ENCODE measurements at regions not wholly inside any gene's neighbourhood (a gene's known extent, or its start where the extent isn't known, plus 50 kb on each side); places are given as distances from the start of the nearest gene placed in this dataset.
A peak's percentile ranks its signal among the peaks of the same experiment; 100 is the strongest.
"Not testable (repeated sequence)": the region's sequence is repeated elsewhere in the genome, so short reads cannot be mapped to it uniquely, and the experiment has no call there.

- no peak for DNase-seq (ENCODE audit: low read depth in 2 of 3, low spot score in 1 of 3)
These were observed 270.7 kb upstream of the C1orf174 start for GRCh38 chr1:4170548-4171340.

DNA sequence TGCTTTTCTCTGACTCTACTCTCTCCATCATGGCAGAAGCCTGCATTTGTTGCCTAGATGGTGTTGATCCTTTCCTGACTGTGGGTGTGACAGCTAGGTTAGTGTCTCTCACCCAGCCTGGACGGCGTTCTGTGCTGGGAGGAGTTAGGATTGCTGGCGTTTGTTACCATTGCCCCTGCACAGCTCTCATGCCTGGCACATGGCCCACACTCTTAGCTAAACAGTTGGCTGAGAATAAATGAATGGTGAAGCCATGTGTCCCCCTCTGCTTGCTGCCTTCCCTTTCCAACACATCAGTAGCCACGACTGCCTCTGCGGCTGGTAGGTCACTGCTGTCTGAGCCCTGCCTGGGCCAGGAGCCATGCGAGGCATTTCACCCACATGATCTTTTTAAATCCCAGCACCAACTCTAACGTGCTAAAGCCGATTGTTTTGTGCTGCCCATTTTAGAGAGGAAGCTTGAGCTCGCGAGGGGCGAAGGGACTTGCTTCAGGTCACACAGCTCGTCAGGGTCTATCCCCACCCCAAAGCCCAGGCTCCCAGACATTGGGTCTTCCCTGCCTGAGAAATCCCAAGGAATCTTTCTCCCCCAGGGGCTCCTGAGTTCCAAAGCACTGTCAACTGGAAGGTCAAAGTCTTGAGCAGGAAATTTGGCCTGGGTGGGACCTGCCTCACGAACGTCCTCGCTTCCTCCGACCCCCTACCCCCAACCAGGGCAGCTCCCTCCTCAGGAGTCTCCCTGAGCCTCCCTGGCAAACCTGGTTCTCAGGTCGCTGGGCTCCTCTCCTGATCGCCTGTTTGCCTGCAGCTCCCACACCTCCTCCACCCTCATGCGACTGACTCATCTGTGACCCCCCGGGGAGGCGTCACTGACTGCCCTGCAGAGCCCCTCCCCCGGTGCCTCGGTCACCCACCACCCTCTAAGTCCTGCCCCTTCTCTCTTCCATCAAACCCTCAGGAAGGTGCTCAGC lies 271.7 kb upstream of the C1orf174 start:
- no peak for DNase-seq (ENCODE audit: low read depth in 2 of 3, low spot score in 1 of 3)

DNA sequence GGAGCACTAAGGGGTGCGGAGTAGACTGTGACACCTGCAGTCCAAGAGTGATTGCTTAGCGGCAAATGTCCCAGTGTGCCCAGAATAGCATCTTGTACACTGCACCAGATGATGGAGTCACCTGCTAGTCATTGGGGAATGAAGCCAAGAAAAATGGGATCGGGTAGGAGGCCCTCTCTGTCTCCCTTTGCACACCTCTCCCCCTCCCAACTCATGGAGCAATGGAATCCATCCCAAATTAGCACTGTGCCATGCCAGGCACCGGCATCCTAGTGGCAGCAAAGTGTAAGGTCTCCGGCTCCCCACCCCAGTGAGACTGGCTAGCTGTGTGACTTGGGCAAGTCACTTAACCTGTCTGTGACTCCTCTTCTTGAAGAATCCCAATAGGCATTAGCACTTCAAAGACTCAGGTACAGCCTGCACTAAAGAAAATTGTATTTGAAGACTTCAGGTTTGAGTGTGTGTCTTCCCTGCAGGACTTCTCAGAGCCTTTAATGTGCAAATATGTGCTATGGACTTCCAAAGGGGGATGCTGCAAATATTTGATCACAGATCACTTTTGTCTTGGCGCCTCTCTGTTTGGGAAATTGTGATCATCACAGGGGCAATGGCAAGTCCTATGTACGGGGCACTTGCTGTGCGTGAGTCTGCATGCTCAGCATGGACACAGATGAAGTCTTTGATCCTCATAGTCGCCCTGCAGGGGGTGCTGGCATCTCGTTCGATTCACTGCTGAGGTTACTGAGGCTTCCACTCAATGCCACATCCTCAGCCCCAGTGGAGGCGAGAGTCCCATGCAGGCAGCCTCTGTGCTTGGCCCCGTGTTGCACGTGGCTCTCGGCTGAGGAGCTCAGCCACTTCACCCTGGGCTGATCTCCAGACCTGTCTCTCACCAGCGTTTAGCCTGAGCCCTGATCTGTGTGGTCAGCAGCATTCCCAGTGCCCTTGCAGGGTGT lies 272.9 kb upstream of the C1orf174 start:
- DNase-seq (ENCODE audit: low read depth in 2 of 3, low spot score in 1 of 3): peak in 1 of 3 donors; percentile 0

DNA sequence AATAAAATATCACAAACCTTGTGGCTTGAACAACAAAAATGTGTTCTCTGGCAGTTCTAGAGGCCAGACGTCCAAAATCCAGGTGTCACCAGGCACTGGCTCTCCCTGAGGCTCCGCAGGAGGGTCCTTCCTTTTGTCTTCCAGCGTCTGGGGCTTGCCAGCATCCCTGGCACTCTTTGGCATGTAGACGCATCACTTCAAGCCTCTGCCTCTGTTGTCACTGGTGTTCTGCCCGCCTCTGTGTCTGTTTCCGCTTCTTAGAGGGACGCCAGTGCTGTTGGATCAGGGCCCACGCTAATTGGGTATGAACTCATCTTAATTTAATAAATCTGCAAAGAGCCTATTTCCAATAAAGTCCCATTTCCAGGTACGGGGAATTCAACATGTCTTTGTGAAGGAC lies 273.7 kb upstream of the C1orf174 start:
- DNase-seq (ENCODE audit: low read depth in 2 of 3, low spot score in 1 of 3): no peak

DNA sequence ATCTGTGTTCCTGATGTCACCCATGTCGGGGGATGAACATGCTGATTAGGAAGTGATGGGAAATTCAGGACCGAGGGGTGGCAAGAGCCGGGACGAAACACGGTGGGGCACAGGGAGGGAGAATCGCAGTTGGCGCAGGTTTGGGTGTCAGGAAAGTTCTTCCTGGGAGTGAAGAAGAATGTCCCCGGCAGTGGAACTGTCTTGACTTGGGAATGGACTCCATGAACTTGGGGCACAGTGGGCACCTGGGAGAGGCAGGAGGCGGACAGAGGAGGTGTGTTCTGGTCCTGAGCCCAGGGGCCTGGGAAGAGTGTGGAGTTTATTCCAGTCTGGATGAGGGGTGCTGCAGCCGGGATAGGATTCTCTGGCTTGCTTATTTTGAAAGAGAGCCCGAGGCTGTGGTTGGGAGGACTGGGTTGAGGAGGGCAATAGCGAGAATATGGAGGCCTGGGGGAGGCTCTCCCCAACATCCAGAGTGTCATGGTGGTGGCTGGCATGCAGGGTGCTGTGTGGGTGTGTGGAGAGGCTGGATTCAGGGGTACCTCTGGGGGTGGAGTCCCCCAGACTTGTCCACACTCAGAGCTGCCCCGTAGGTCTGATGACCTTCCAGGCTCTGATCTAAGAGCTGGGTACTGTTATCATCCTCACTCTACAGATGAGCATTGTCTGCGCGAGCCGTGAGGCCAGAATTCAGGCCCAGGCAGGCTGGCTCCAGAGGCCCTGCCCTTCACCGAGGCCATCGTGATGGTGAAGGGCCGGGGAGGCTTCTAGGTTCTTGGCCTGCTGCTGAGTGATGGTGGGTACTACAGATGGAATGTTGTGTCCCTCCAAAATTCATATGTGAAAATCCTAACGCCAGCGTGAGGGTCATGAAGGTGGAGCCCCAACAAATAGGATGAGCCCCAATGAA lies 274.5 kb upstream of the C1orf174 start:
- no peak for DNase-seq (ENCODE audit: low read depth in 2 of 3, low spot score in 1 of 3)

DNA sequence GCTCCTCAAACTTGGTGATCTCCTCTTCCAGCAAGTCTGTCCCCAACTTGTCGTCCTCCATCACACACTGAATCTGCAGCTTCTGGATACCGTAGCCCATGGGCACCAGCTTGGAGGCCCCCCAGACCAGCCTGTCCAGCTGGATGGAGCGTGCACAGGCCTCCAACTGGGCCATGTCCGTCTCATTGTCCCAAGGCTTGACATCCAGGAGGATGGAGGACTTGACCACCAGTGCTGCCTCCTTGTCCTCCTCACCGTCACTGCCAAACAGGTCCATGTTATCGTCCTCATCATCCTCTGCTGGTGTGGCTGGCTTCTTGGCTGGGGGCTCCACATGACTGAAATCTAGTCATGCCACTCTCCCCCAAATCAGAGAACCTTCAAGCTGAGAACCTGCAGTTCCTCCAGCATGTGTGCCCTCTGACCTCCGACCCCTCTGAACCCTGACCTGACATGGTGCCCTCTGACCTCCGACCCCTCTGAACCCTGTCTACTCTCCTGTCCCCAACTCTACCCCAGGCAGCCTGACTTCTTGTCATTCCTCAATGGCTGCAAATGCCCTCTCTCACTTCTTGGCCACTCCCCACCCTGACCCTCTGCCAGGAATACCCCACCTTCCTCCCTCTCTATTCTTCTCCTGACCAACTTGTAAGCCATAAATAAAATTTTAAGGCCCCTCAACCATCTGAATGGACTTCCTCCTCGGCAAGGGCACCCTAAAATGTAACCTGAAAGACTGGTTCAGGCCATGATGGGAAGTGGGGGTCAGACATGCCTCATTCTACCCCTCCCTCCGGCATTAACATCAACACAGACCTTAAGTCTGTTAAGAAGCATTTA lies 275.7 kb upstream of the C1orf174 start:
- no peak for DNase-seq (ENCODE audit: low read depth in 2 of 3, low spot score in 1 of 3)

- no peak for DNase-seq (ENCODE audit: low read depth in 2 of 3, low spot score in 1 of 3)
These were observed 276.8 kb upstream of the C1orf174 start for GRCh38 chr1:4176841-4177240.

- DNase-seq (ENCODE audit: low read depth in 2 of 3, low spot score in 1 of 3): no peak
These were observed 277.5 kb upstream of the C1orf174 start for GRCh38 chr1:4177425-4178150.

DNA sequence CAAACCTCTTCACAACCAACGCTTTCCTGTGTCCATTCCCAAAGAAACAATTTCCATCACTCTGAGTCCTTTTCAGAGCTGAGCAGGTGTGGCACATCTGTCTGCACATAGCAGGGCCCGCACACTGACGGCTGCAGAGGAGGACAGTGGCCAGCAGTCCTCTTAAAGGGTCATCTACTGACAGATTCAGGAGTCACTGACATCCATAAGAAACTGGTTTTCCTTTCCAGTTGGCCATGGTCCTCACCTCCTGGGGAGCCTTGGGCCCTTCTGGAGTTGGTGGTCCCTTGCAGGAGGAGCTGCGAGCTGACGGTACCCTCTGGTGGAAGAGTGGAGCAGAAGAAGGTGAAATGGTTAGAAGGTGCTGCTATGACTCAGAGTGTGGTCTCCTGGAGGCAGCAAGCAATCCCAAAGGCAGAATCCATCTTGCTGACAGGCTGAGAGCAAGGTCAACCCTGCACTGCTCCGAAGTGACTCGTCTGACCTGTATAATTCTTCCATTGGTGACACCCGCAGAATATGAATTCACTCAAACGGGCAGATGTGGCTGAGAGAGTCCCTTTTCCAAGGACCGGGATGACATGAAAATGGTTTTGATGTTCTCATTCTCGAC lies 278.5 kb upstream of the C1orf174 start:
- DNase-seq (ENCODE audit: low read depth in 2 of 3, low spot score in 1 of 3): no peak

DNA sequence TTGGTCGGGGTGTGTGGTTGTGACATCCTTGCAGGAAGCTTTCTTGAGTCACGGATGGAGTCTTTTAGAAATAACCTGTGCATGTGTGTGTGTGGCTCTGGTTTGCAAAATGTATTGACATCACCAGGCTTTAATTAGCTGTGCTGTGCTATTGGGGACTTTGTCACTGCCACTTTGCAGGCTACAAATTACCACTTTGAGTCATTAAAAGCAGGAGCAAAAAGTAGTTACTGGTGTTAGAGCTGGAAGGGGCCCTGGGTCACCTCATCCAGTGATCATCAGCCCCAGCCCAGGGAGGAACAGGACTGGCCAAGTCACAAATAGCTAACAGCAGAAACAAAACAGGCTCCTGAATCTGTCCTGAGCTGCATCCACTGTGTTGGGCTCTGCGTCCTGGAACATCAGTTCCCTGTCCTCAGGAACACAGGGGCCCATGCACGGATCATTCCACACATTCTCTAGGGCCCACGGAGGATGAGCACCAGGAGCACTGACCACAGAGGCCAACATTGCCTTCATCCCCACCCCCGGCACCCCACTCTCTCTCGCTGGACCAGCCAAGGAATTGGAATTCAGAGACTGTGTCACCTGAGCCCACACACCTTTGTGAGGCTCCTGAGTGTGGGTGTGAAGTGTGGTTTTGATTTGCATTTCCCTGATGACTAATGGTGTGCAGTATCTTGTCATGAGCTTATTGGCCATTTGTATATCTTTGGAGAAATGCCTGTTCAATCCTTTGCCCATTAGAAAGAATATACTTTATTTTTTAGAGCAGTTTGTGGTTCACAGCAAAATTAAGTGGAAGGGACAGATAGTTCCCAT lies 280.1 kb upstream of the C1orf174 start:
- no peak for DNase-seq (ENCODE audit: low read depth in 2 of 3, low spot score in 1 of 3)

DNA sequence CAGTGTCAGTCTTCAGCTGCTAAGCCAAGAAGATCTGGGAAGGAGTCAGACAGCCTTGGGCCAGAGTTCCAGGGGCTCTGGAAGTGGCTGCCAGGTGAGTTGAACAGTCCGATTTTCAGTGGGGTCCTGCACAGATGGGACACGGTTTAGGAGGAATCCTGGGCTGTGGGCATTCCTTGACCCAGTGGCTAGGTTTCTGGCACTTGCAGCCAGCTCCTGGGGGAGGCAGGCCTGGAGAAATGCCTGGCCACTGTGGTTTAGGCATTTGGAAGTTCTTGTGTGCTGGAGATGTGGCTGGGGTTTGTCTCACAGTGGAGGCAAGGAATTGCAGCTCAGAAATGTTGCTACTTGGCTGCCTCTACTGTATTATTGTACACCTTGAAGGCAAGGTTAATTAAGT lies 286.4 kb upstream of the C1orf174 start:
- not testable (repeated sequence) for DNase-seq (ENCODE audit: low read depth in 2 of 3, low spot score in 1 of 3)

GRCh38 chr1:4203501-4203900 lies 303.4 kb upstream of the C1orf174 start:
- no peak for DNase-seq (ENCODE audit: low read depth in 2 of 3, low spot score in 1 of 3)

DNA sequence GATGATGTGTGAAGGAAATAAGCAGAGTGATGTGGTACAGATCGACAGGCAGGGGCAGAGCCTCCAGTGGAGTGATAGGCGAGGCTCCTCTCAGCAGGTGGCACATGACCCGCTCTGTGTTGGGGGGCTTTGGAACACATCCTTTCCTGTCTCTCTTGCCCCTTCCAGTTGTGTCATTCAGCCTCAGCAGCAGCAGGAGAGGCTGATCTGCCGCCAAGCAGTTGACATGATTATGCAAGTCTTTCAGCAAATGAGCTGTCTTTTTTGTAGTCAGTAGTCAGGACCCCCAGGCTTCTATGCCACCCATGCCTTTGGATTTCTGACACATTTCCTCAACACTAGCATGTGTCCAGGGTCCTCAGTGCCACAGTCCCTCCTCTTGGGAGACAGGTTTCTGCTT lies 307.1 kb upstream of the C1orf174 start:
- DNase-seq (ENCODE audit: low read depth in 2 of 3, low spot score in 1 of 3): no peak

- no peak for DNase-seq (ENCODE audit: low read depth in 2 of 3, low spot score in 1 of 3)
These were observed 308.0 kb upstream of the C1orf174 start for GRCh38 chr1:4207842-4208692.

DNA sequence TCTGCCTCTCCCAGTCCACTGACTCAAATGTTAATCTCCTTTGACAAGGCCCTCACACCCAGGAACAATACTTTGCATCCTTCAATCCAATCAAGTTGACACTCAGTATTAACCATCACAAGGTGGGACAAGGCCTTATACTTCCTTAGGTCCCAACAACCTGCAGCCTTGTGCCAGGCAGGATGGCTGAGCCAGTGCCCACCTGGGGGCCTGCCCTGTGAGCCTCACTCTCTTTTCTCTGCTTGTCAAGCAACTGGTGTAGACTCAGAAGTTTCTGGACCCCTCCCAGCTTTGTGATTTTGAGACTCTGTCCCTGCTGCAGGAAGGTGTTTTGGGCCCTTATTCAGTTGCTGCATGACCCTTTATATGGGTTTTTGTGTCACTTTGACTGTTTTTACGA lies 310.0 kb upstream of the C1orf174 start:
- DNase-seq (ENCODE audit: low read depth in 2 of 3, low spot score in 1 of 3): no peak

DNA sequence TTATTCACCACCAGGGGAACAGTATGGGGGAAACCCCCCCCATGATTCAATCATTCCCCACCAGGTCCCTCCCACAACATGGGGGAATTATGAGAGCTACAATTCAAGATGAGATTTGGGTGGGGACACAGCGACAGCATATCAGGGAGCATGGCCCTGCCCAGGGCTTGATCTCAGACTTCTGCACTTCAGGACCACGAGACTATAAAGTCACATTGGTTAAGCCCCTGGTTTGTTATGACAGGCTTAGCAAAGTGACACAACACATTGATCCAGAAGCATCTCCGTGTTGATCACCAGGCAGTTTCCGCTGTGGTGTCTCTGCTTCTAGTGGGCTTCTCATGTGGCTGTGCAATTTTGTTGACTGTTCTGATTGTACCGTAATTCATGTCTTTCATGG lies 312.7 kb upstream of the C1orf174 start:
- DNase-seq (ENCODE audit: low read depth in 2 of 3, low spot score in 1 of 3): no peak

Data from stimulated activated CD4-positive, alpha-beta T cell treated with anti-CD3 and anti-CD28 coated beads, Interleukin-12 subunit alpha, Interleukin-12 subunit beta, amount 100 ng/mL, for 48 hours (primary cell).